Keratinocyte (primary cell): ENCODE measurements at regions not wholly inside any gene's neighbourhood (a gene's known extent, or its start where the extent isn't known, plus 50 kb on each side); places are given as distances from the start of the nearest gene placed in this dataset.

Experiments
- DNase-seq: peaks from one replicate; pipeline ENCODE4 v3.0.0-alpha.2; 2011; ENCODE audit warnings: low read depth, missing footprints, low spot score
- FAIRE-seq: peaks from 2 replicates; lab custom pipeline; 2011; peaks lifted over from hg19 to GRCh38; lab: Jason Lieb, UNC
- H2AFZ ChIP-seq: 2 replicates; pipeline ENCODE4 v1.6.0; 2012; ENCODE audit warnings: low read length, control low read depth, inconsistent platforms; ENCODE audit not compliant: control insufficient read depth
- H3K27ac ChIP-seq: 2 replicates; pipeline ENCODE4 v1.5.1; 2011; ENCODE audit warnings: low read length; ENCODE audit not compliant: control insufficient read depth, insufficient read depth
- H3K27me3 ChIP-seq: 3 replicates; pipeline ENCODE4 v1.6.0; 2011; ENCODE audit warnings: low read length; ENCODE audit not compliant: control insufficient read depth, insufficient read depth; ENCODE audit errors: extremely low read depth
- H3K36me3 ChIP-seq, 2 experiments: 2 replicates in 1 of 2; 3 replicates in 1 of 2; pipeline ENCODE4 v1.5.1; 2011; ENCODE audit warnings: low read length in 2 of 2, mild to moderate bottlenecking in 1 of 2; ENCODE audit not compliant: control insufficient read depth in 2 of 2, insufficient read depth in 2 of 2; ENCODE audit errors: extremely low read depth in 1 of 2
- H3K4me1 ChIP-seq: 3 replicates; pipeline ENCODE4 v1.5.1; 2011; ENCODE audit warnings: low read length; ENCODE audit not compliant: control insufficient read depth, insufficient read depth; ENCODE audit errors: extremely low read depth
- H3K4me2 ChIP-seq: 3 replicates; pipeline ENCODE4 v1.6.0; 2011; ENCODE audit warnings: low read depth, low read length; ENCODE audit not compliant: control insufficient read depth, insufficient read depth; ENCODE audit errors: extremely low read depth
- H3K4me3 ChIP-seq, 3 experiments: fragments of 200-600 bp in 1 of 3; sonication (generic) in 1 of 3; 2 replicates in 2 of 3; 3 replicates in 1 of 3; pipeline ENCODE4 v1.5.1; 2011 to 2016; ENCODE audit warnings: low read length in 3 of 3, mild to moderate bottlenecking in 3 of 3, control low read depth in 2 of 3, inconsistent platforms in 1 of 3, low read depth in 1 of 3, mixed read lengths in 1 of 3, mixed run types in 1 of 3, moderate library complexity in 1 of 3; ENCODE audit not compliant: control insufficient read depth in 2 of 3, insufficient read depth in 2 of 3; ENCODE audit errors: extremely low read depth in 1 of 3
- H3K79me2 ChIP-seq: 2 replicates; pipeline ENCODE4 v1.6.0; 2012; ENCODE audit warnings: low read length; ENCODE audit not compliant: control insufficient read depth, insufficient read depth
- H3K9ac ChIP-seq: 3 replicates; pipeline ENCODE4 v1.6.0; 2011; ENCODE audit warnings: low read length; ENCODE audit not compliant: control insufficient read depth, insufficient read depth; ENCODE audit errors: extremely low read depth
- H3K9me1 ChIP-seq: 3 replicates; pipeline ENCODE4 v1.6.0; 2011; ENCODE audit warnings: low read length; ENCODE audit not compliant: control insufficient read depth, insufficient read depth; ENCODE audit errors: extremely low read depth
- H3K9me3 ChIP-seq: 2 replicates; pipeline ENCODE4 v1.5.1; 2012; ENCODE audit warnings: low read depth, low read length; ENCODE audit not compliant: control insufficient read depth
- H4K20me1 ChIP-seq: 3 replicates; pipeline ENCODE4 v1.6.0; 2011; ENCODE audit warnings: low read length; ENCODE audit not compliant: control insufficient read depth, insufficient read depth; ENCODE audit errors: extremely low read depth
- CTCF ChIP-seq, 3 experiments: IDR thresholded peaks in 1 of 3; conservative IDR thresholded peaks in 1 of 3; optimal IDR thresholded peaks in 1 of 3; 2 replicates in 2 of 3; 3 replicates in 1 of 3; pipeline versions ENCODE3 to v1.5.1; 2011; ENCODE audit warnings: low read length in 3 of 3, mild to moderate bottlenecking in 3 of 3, moderate library complexity in 2 of 3, control low read depth in 1 of 3, inconsistent platforms in 1 of 3; ENCODE audit not compliant: insufficient read depth in 2 of 3; ENCODE audit errors: extremely low read depth in 1 of 3
- EZH2 ChIP-seq: IDR thresholded peaks from one replicate; pipeline ENCODE4 v1.6.1; 2012; ENCODE audit warnings: inconsistent platforms, mild to moderate bottlenecking, low read length, moderate library complexity
- dilution Hi-C: fragments of 300-500 bp; cut with MboI; formaldehyde crosslinking; loops from one replicate; pipeline ENCODE4 v1.7.0; 2020; ENCODE audit warnings: low sequenced_read_pairs; ENCODE audit not compliant: extremely low pct_ligation_motif_present

GRCh38 chr12:53836119-53836655 is 84.4 kb upstream of the CISTR start:
- Histone ChIP-seq H3K4me1 (peaks cover 7% of the 10 kb centered on the region), H3K4me3 (no peak overlapping the region), H3K9me3 (no peaks in the 10 kb centered on the region), H4K20me1 (no peaks in the 10 kb centered on the region), H2AFZ (no peak overlapping the region), H3K27me3 (no peaks in the 10 kb centered on the region), H3K27ac (no peak overlapping the region), H3K36me3 (no peaks in the 10 kb centered on the region), H3K9ac (no peak overlapping the region), H3K9me1 (no peaks in the 10 kb centered on the region), H3K4me2 (peak overlapping the region; percentile 12), H3K79me2 (no peaks in the 10 kb centered on the region)
- dilution Hi-C loops, result no loop called here
- DNase-seq (no peak), FAIRE-seq (no peak)
- TF ChIP-seq CTCF (optimal IDR thresholded peaks at IDR 0.05 in 1 of 3, IDR thresholded peaks at IDR 0.05 in 1 of 3, conservative IDR thresholded peaks at IDR 0.05 in 1 of 3; ENCODE audit: extremely low read depth in 1 of 3, insufficient read depth in 2 of 3, low read length in 3 of 3) (no peak), EZH2 (no peak)

DNA sequence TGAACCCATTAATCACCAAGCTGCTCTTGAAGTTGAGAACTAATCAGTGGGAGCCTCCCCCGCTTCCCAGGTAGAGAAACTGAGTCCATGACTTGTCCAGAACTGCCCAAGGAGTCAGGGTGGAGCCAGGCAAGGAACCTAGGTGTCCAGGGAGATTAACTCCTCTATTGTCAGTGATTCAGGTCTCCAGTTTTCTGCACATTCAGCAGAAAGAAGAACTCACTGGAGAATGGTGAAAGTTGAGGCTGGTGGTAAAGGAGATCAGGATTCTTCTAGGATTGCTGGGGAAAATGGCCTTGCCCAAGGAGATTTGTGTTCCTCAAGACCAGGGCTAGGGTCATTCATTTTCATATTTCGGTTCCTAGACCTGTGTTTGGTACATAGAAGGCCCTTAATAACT is 87.2 kb upstream of the CISTR start:
- Histone ChIP-seq H3K36me3 (no peaks in the 10 kb centered on the region), H3K27ac (no peak overlapping the region), H2AFZ (no peak overlapping the region), H3K79me2 (no peaks in the 10 kb centered on the region), H3K4me3 (no peak overlapping the region), H3K9me1 (no peaks in the 10 kb centered on the region), H3K9ac (no peak overlapping the region), H4K20me1 (no peaks in the 10 kb centered on the region), H3K9me3 (no peaks in the 10 kb centered on the region), H3K27me3 (no peaks in the 10 kb centered on the region), H3K4me1 (peaks cover 24% of the 10 kb centered on the region), H3K4me2 (no peak overlapping the region)
- no peak for DNase-seq
- no peak for FAIRE-seq
- dilution Hi-C loops, result no loop called here
- no peak for TF ChIP-seq CTCF (optimal IDR thresholded peaks at IDR 0.05 in 1 of 3, IDR thresholded peaks at IDR 0.05 in 1 of 3, conservative IDR thresholded peaks at IDR 0.05 in 1 of 3; ENCODE audit: extremely low read depth in 1 of 3, insufficient read depth in 2 of 3, low read length in 3 of 3)
- no peak for TF ChIP-seq EZH2
